HCEC 1CT (cell line): ENCODE measurements at regions not wholly inside any gene's neighbourhood (a gene's known extent, or its start where the extent isn't known, plus 50 kb on each side); places are given as distances from the start of the nearest gene placed in this dataset.
"Not testable (repeated sequence)": the region's sequence is repeated elsewhere in the genome, so short reads cannot be mapped to it uniquely, and the experiment has no call there.

ENCODE experiments used
- DNase-seq: peaks from one replicate; pipeline ENCODE4 v3.0.0-alpha.2; 2017

- no peak for DNase-seq
Measured at GRCh38 chr13:74266861-74267260, 132.7 kb upstream of the KLF12 start.

- no peak for DNase-seq
Measured at GRCh38 chr13:74266309-74266708, 132.1 kb upstream of the KLF12 start.

- DNase-seq: no peak
Measured at GRCh38 chr13:74264333-74264732, 130.1 kb upstream of the KLF12 start.

GRCh38 chr13:74260420-74260819 is 126.2 kb upstream of the KLF12 start:
- not testable (repeated sequence) for DNase-seq

- no peak for DNase-seq
Measured at GRCh38 chr13:74259641-74260040, 125.4 kb upstream of the KLF12 start.

- DNase-seq: no peak
Measured at GRCh38 chr13:74258961-74259360, 124.8 kb upstream of the KLF12 start.

GRCh38 chr13:74256969-74257368 is 122.8 kb upstream of the KLF12 start:
- DNase-seq: no peak

- no peak for DNase-seq
Measured at GRCh38 chr13:74253161-74253560, 119.0 kb upstream of the KLF12 start.

- DNase-seq: no peak
Measured at GRCh38 chr13:74251778-74252519, 117.7 kb upstream of the KLF12 start.

- DNase-seq: peak; percentile 85
Measured at GRCh38 chr13:74250738-74251190, 116.6 kb upstream of the KLF12 start.

- no peak for DNase-seq
Measured at GRCh38 chr13:74248477-74248876, 114.3 kb upstream of the KLF12 start.

- DNase-seq: no peak
Measured at GRCh38 chr13:74246487-74246886, 112.3 kb upstream of the KLF12 start.

- DNase-seq: peak; percentile 93
Measured at GRCh38 chr13:74243637-74244526, 109.7 kb upstream of the KLF12 start.

GRCh38 chr13:74241343-74241742 is 107.1 kb upstream of the KLF12 start:
- DNase-seq: not testable (repeated sequence)

GRCh38 chr13:74230984-74231501 is 96.8 kb upstream of the KLF12 start:
- no peak for DNase-seq

GRCh38 chr13:74229242-74229641 is 95.0 kb upstream of the KLF12 start:
- DNase-seq: no peak

GRCh38 chr13:74227476-74228158 is 93.4 kb upstream of the KLF12 start:
- no peak for DNase-seq

GRCh38 chr13:74226791-74227475 is 92.7 kb upstream of the KLF12 start:
- peak; percentile 79 for DNase-seq

- no peak for DNase-seq
Measured at GRCh38 chr13:74221752-74222151, 87.5 kb upstream of the KLF12 start.

GRCh38 chr13:74219566-74219965 is 85.4 kb upstream of the KLF12 start:
- no peak for DNase-seq

- DNase-seq: no peak
Measured at GRCh38 chr13:74218291-74218690, 84.1 kb upstream of the KLF12 start.

GRCh38 chr13:74217811-74218210 is 83.6 kb upstream of the KLF12 start:
- peak; percentile 86 for DNase-seq

- DNase-seq: no peak
Measured at GRCh38 chr13:74215420-74215819, 81.2 kb upstream of the KLF12 start.
